DND-41 (cell line): ENCODE measurements at regions not wholly inside any gene's neighbourhood (a gene's known extent, or its start where the extent isn't known, plus 50 kb on each side); places are given as distances from the start of the nearest gene placed in this dataset.

Experiments used
- EZH2 ChIP-seq: IDR thresholded peaks from 3 replicates; pipeline ENCODE4 v1.6.1; 2012; ENCODE audit warnings: borderline replicate concordance, low read depth, mild to moderate bottlenecking, moderate library complexity, low read length, inconsistent platforms; ENCODE audit not compliant: severe bottlenecking
- TF ChIP-seq, protein P1 (sequence below): IDR thresholded peaks from 2 replicates; pipeline ENCODE4 v1.5.1; 2012; ENCODE audit warnings: borderline replicate concordance, low read length, moderate library complexity, mild to moderate bottlenecking; ENCODE audit not compliant: poor library complexity, severe bottlenecking; ENCODE audit errors: extremely low read depth

DNA sequence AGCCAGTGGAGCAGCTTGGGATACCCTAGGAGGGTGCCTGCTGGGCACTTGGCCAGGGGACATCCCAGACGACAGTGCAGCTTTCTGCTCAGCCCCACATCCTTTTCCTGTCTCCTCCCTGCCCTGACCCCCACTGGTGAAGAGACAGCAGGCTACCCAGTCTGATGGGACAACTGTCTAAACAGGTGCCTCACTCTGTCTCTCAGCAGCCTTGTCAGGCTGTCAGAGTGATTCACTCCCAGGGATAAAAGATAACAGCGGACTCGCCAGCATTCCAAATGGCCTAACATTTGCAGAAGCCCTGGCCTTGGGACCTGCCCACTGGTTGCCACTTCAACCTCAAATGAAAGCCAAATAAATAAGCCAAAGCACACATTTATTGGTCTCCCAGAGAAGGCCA is 318.6 kb upstream of the PLET1 start:
- TF ChIP-seq, protein P1, sequence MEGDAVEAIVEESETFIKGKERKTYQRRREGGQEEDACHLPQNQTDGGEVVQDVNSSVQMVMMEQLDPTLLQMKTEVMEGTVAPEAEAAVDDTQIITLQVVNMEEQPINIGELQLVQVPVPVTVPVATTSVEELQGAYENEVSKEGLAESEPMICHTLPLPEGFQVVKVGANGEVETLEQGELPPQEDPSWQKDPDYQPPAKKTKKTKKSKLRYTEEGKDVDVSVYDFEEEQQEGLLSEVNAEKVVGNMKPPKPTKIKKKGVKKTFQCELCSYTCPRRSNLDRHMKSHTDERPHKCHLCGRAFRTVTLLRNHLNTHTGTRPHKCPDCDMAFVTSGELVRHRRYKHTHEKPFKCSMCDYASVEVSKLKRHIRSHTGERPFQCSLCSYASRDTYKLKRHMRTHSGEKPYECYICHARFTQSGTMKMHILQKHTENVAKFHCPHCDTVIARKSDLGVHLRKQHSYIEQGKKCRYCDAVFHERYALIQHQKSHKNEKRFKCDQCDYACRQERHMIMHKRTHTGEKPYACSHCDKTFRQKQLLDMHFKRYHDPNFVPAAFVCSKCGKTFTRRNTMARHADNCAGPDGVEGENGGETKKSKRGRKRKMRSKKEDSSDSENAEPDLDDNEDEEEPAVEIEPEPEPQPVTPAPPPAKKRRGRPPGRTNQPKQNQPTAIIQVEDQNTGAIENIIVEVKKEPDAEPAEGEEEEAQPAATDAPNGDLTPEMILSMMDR = no peak
- TF ChIP-seq EZH2 = no peak
